Transverse colon (tissue), 4 donors: ENCODE measurements at regions not wholly inside any gene's neighbourhood (a gene's known extent, or its start where the extent isn't known, plus 50 kb on each side); places are given as distances from the start of the nearest gene placed in this dataset.
A peak's percentile ranks its signal among the peaks of the same experiment; 100 is the strongest.
"Not testable (repeated sequence)": the region's sequence is repeated elsewhere in the genome, so short reads cannot be mapped to it uniquely, and the experiment has no call there.

Experiments used
- DNase-seq: peaks from one replicate; pipeline ENCODE4 v3.0.0-alpha.2; 2019
- H3K27ac ChIP-seq, 4 donors: fragments of 200-600 bp; sonication (generic); 2 replicates each; pipeline ENCODE4 v1.5.1; 2016 to 2018; ENCODE audit warnings: inconsistent platforms in 4 of 4
- H3K27me3 ChIP-seq: fragments of 200-600 bp; sonication (generic); 2 replicates; pipeline ENCODE4 v1.5.1; 2017; ENCODE audit warnings: inconsistent platforms
- H3K36me3 ChIP-seq, 4 donors: fragments of 200-600 bp; sonication (generic); 2 replicates each; pipeline ENCODE4 v1.5.1; 2017 to 2019; ENCODE audit warnings: inconsistent platforms in 4 of 4
- H3K4me1 ChIP-seq, 4 donors: fragments of 200-600 bp; sonication (generic); 2 replicates each; pipeline ENCODE4 v1.5.1; 2017 to 2020; ENCODE audit warnings: inconsistent platforms in 4 of 4
- H3K4me3 ChIP-seq, 4 donors: fragments of 200-600 bp; sonication (generic); 1 replicate in 1 of 4; 2 replicates in 3 of 4; pipeline versions ENCODE4 v1.5.1 to v1.6.1; 2017 to 2019; ENCODE audit warnings: inconsistent platforms in 4 of 4
- H3K9me3 ChIP-seq, 2 donors: fragments of 200-600 bp; sonication (generic); 2 replicates each; pipeline ENCODE4 v1.5.1; 2017 to 2019; ENCODE audit warnings: inconsistent platforms in 2 of 2
- EP300 ChIP-seq: sonication (generic); formaldehyde crosslinking; IDR thresholded peaks from one replicate; pipeline ENCODE4 v1.6.1; 2017; ENCODE audit warnings: antibody characterized with exemption, low read depth
- POLR2A ChIP-seq: fragments of 450-650 bp; IDR thresholded peaks from one replicate; pipeline ENCODE4 v1.6.1; 2016; ENCODE audit warnings: antibody characterized with exemption, mild to moderate bottlenecking, moderate library complexity
- POLR2AphosphoS5 ChIP-seq, 3 donors: sonication (generic); formaldehyde crosslinking; IDR thresholded peaks; one replicate each; pipeline ENCODE4 v1.6.1; 2016; ENCODE audit warnings: antibody characterized with exemption in 3 of 3
- WGBS, 2 donors: methylation state at CpG; one replicate each; pipeline ENCODE4 v1.1.5; 2018; ENCODE audit warnings: low coverage in 1 of 2; 5-methylcytosine and 5-hydroxymethylcytosine counted together
- in situ Hi-C, 4 donors: fragments of 200-750 bp; cut with MboI; loops; one replicate each; pipeline versions ENCODE4 v1.15.0 to v1.15.1; 2017; ENCODE audit warnings: low sequenced_read_pairs in 3 of 4, low pct_ligation_motif_present in 1 of 4, low pct_unique_long_range_greater_than_20kb in 1 of 4
- intact Hi-C: fragments of 100-400 bp; cut with DNase I; formaldehyde crosslinking; loops from one replicate; pipeline ENCODE4 v1.15.1; 2023; ENCODE audit warnings: low total_unique reads
- TF ChIP-seq, protein P1 (sequence below), 5 experiments: fragments of 200-600 bp in 3 of 5; fragments of 450-650 bp in 2 of 5; sonication (generic) in 3 of 5; IDR thresholded peaks; 1 replicate in 2 of 5; 2 replicates in 3 of 5; pipeline ENCODE4 v1.5.1; 2016 to 2017; ENCODE audit warnings: antibody characterized with exemption in 5 of 5, inconsistent platforms in 3 of 5, mild to moderate bottlenecking in 2 of 5, moderate library complexity in 1 of 5

DNA sequence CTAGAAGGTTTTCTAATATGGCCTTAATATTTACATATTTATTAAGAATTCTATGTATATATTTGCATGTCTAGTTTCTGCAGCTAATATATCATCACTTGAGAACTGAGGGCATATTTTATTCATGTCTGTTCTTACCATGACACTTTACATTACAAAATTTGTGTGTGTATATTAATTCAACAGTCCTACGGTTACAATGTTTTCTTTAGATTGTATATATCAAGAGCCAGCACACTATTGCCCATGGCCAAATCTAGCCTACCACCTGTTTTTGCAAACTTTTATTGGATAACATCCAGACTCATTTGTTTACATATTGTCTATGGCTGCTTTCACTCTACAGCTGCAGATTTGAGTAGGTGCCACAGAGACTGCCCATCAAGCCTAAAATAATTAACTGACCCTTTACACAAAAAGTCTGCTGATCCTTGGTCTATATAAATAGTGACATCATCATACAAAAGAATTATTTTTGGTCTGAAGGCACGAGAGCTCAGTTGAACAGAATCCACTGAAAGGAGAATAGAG lies 577.4 kb upstream of the PBX1 start:
- Histone ChIP-seq H3K9me3 (no peaks in the 10 kb centered on the region), H3K27ac (no peak overlapping the region), H3K36me3 (no peaks in the 10 kb centered on the region), H3K27me3 (no peaks in the 10 kb centered on the region), H3K4me1 (no peaks in the 10 kb centered on the region), H3K4me3 (no peak overlapping the region)
- TF ChIP-seq POLR2A, result no peak
- TF ChIP-seq, protein P1, sequence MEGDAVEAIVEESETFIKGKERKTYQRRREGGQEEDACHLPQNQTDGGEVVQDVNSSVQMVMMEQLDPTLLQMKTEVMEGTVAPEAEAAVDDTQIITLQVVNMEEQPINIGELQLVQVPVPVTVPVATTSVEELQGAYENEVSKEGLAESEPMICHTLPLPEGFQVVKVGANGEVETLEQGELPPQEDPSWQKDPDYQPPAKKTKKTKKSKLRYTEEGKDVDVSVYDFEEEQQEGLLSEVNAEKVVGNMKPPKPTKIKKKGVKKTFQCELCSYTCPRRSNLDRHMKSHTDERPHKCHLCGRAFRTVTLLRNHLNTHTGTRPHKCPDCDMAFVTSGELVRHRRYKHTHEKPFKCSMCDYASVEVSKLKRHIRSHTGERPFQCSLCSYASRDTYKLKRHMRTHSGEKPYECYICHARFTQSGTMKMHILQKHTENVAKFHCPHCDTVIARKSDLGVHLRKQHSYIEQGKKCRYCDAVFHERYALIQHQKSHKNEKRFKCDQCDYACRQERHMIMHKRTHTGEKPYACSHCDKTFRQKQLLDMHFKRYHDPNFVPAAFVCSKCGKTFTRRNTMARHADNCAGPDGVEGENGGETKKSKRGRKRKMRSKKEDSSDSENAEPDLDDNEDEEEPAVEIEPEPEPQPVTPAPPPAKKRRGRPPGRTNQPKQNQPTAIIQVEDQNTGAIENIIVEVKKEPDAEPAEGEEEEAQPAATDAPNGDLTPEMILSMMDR (IDR thresholded peaks at IDR 0.05), result no peak
- no peak for TF ChIP-seq EP300
- no peak for TF ChIP-seq POLR2AphosphoS5 (IDR thresholded peaks at IDR 0.05)
- intact Hi-C loops, result no loop called here
- in situ Hi-C loops, result no loop called here
- 35 to 38% methylated on average over 2 of the region's 2 CpGs for WGBS, 2 donors
- DNase-seq, result no peak

DNA sequence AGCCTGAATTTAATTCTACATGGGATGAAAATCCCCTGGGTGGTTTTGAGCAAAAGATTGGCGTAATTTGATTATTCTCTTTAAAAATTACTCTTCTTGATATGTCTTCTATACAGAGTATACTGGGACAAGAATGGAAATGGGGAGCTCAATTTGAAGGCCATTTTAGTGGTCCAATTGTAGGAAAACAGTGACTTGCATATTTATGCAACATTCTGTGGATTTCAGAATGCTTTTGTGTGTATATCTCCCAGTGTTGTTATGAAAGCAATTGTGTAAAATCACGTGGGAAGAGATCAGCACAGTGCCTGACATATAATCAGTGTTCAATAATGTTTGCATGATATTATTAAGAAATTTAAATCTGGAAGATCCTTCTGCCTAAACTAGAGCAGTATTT lies 575.9 kb upstream of the PBX1 start:
- intact Hi-C loops (no loop called here), in situ Hi-C loops (no loop called here)
- H3K27ac ChIP-seq, result no peak overlapping the region
- H3K9me3 ChIP-seq, result no peaks in the 10 kb centered on the region
- no peaks in the 10 kb centered on the region for H3K4me1 ChIP-seq
- 67 to 68% methylated on average over 2 of the region's 2 CpGs for WGBS, 2 donors
- no peaks in the 10 kb centered on the region for H3K27me3 ChIP-seq
- no peaks in the 10 kb centered on the region for H3K36me3 ChIP-seq
- TF ChIP-seq, protein P1 (IDR thresholded peaks at IDR 0.05), result no peak
- TF ChIP-seq EP300 (no peak), POLR2A (no peak), POLR2AphosphoS5 (IDR thresholded peaks at IDR 0.05) (no peak)
- no peak for DNase-seq
- no peak overlapping the region for H3K4me3 ChIP-seq

GRCh38 chr1:163985700-163986099 lies 573.3 kb upstream of the PBX1 start:
- no peak overlapping the region for H3K27ac ChIP-seq

GRCh38 chr1:163999131-163999530 lies 559.9 kb upstream of the PBX1 start:
- no peak for TF ChIP-seq POLR2AphosphoS5 (IDR thresholded peaks at IDR 0.05)
- TF ChIP-seq EP300, result no peak
- TF ChIP-seq, protein P1 (IDR thresholded peaks at IDR 0.05), result no peak
- no peak for TF ChIP-seq POLR2A
- Histone ChIP-seq H3K36me3 (no peaks in the 10 kb centered on the region), H3K4me1 (no peaks in the 10 kb centered on the region), H3K27ac (no peak overlapping the region), H3K4me3 (no peak overlapping the region), H3K27me3 (no peaks in the 10 kb centered on the region), H3K9me3 (no peaks in the 10 kb centered on the region)
- intact Hi-C loops (no loop called here), in situ Hi-C loops (no loop called here)
- WGBS, 2 donors, result 100% methylated on average over 1 of the region's 1 CpG; no CpG with 5 or more reads in 1 of the 2 donors
- no peak for DNase-seq

More at GRCh38 chr1:163985700-163986099, 573.3 kb upstream of the PBX1 start:
- no peaks in the 10 kb centered on the region for H3K9me3 ChIP-seq
- DNase-seq, result no peak
- peak; percentile 62 to 80 (median 66) for TF ChIP-seq POLR2AphosphoS5 (IDR thresholded peaks at IDR 0.05)
- no peak for TF ChIP-seq EP300
- H3K36me3 ChIP-seq, result no peaks in the 10 kb centered on the region
- intact Hi-C loops, result no loop called here
- in situ Hi-C loops, result no loop called here
- no peak overlapping the region for H3K4me3 ChIP-seq
- WGBS, 2 donors, result 67 to 81% methylated on average over 3 of the region's 3 CpGs
- no peaks in the 10 kb centered on the region for H3K27me3 ChIP-seq
- H3K4me1 ChIP-seq, result no peaks in the 10 kb centered on the region

DNA sequence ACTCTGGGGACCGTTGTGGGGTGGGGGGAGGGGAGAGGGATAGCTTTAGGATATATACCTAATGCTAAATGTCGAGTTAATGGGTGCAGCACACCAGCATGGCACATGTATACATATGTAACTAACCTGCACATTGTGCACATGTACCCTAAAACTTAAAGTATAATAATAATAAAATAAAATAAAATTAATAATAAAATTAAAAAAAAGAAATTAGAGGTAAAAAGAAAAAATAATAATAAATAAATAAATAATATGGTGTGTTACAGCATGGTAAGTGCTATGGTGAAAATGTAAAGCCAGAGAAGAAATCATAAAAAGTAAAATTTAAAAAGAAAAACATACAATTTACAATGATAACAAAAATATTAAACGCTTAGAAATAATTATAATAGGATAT lies 552.8 kb upstream of the PBX1 start:
- H3K27ac ChIP-seq, in situ Hi-C loops, intact Hi-C loops, H3K27me3 ChIP-seq, DNase-seq, H3K4me3 ChIP-seq, H3K4me1 ChIP-seq, H3K9me3 ChIP-seq, H3K36me3 ChIP-seq: not testable (repeated sequence)
- 64 to 79% methylated on average over 2 to 3 of the region's 3 CpGs for WGBS, 2 donors
